ENCODE measurements at regions not wholly inside any gene's neighbourhood (a gene's known extent, or its start where the extent isn't known, plus 50 kb on each side); places are given as distances from the start of the nearest gene placed in this dataset.

- no peak for TF ChIP-seq CTCF (IDR thresholded peaks at IDR 0.05)
- no peak for TF ChIP-seq POLR2AphosphoS5 (IDR thresholded peaks at IDR 0.05)
- TF ChIP-seq POLR2A (IDR thresholded peaks at IDR 0.05) = no peak
Observed at GRCh38 chr14:56884617-56885016, 74.3 kb upstream of the OTX2 start.

All from suprapubic skin (tissue), 4 donors.